Ishikawa (cell line): ENCODE measurements at regions not wholly inside any gene's neighbourhood (a gene's known extent, or its start where the extent isn't known, plus 50 kb on each side); places are given as distances from the start of the nearest gene placed in this dataset.

Experiments used
- CEBPB ChIP-seq: IDR thresholded peaks from 2 replicates; pipeline ENCODE4 v1.6.1; 2012
- CREB1 ChIP-seq: IDR thresholded peaks from 2 replicates; pipeline ENCODE4 v1.6.1; 2012; ENCODE audit warnings: low read depth
- EGR1 ChIP-seq: IDR thresholded peaks from 2 replicates; pipeline ENCODE4 v1.6.1; 2012
- EP300 ChIP-seq: IDR thresholded peaks from 2 replicates; pipeline ENCODE4 v1.6.1; 2012; ENCODE audit warnings: borderline replicate concordance
- FOXM1 ChIP-seq: IDR thresholded peaks from 2 replicates; pipeline ENCODE4 v1.6.1; 2012; ENCODE audit warnings: low read depth, borderline replicate concordance
- NFIC ChIP-seq: IDR thresholded peaks from 2 replicates; pipeline ENCODE4 v1.6.1; 2012
- RAD21 ChIP-seq: IDR thresholded peaks from 2 replicates; pipeline ENCODE4 v1.6.1; 2012; ENCODE audit warnings: low read depth
- TAF1 ChIP-seq: IDR thresholded peaks from 2 replicates; pipeline ENCODE4 v1.6.1; 2012; ENCODE audit warnings: low read depth, mild to moderate bottlenecking
- TCF12 ChIP-seq: IDR thresholded peaks from 2 replicates; pipeline ENCODE4 v1.6.1; 2012; ENCODE audit warnings: low read depth
- TEAD4 ChIP-seq: IDR thresholded peaks from 2 replicates; pipeline ENCODE4 v1.6.1; 2012
- YY1 ChIP-seq: IDR thresholded peaks from 2 replicates; pipeline ENCODE4 v1.6.1; 2012; ENCODE audit warnings: low read depth
- ZBTB7A ChIP-seq: IDR thresholded peaks from 2 replicates; pipeline ENCODE4 v1.6.1; 2012; ENCODE audit warnings: low read depth
- TF ChIP-seq, protein P1 (sequence below): IDR thresholded peaks from 2 replicates; pipeline ENCODE4 v1.6.1; 2012
- TF ChIP-seq, protein P2 (sequence below): IDR thresholded peaks from 2 replicates; pipeline ENCODE4 v1.6.1; 2012; ENCODE audit warnings: low read depth, mild to moderate bottlenecking
- TF ChIP-seq, protein P3 (sequence below): IDR thresholded peaks from 2 replicates; pipeline ENCODE4 v1.6.1; 2012

DNA sequence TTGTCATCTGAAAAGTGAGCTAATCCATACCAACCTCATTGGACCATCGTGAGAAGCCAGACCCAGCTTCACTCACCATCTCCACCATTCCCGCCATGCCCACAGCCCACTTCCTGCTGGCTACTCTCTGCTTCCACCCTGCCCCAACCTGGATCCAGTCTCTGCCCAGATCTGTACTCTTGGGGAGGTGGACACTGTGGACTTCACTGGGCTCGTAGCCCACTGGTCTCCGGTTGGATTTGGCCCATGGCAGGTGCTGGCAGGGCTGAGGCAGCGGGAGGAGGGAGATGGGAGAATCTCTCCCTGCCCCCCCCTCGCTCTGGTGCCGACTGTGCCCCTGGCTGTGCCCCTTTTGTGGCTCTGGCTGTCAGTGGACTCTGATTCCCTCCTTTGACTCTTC, 193.8 kb downstream of the ABHD5 start:
- TF ChIP-seq CEBPB = no peak
- TF ChIP-seq RAD21 = no peak
- no peak for TF ChIP-seq EGR1
- no peak for TF ChIP-seq FOXM1
- TF ChIP-seq, protein P1, sequence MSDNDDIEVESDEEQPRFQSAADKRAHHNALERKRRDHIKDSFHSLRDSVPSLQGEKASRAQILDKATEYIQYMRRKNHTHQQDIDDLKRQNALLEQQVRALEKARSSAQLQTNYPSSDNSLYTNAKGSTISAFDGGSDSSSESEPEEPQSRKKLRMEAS = no peak
- TF ChIP-seq NFIC = no peak
- TF ChIP-seq YY1 = no peak
- no peak for TF ChIP-seq CREB1
- TF ChIP-seq, protein P2, sequence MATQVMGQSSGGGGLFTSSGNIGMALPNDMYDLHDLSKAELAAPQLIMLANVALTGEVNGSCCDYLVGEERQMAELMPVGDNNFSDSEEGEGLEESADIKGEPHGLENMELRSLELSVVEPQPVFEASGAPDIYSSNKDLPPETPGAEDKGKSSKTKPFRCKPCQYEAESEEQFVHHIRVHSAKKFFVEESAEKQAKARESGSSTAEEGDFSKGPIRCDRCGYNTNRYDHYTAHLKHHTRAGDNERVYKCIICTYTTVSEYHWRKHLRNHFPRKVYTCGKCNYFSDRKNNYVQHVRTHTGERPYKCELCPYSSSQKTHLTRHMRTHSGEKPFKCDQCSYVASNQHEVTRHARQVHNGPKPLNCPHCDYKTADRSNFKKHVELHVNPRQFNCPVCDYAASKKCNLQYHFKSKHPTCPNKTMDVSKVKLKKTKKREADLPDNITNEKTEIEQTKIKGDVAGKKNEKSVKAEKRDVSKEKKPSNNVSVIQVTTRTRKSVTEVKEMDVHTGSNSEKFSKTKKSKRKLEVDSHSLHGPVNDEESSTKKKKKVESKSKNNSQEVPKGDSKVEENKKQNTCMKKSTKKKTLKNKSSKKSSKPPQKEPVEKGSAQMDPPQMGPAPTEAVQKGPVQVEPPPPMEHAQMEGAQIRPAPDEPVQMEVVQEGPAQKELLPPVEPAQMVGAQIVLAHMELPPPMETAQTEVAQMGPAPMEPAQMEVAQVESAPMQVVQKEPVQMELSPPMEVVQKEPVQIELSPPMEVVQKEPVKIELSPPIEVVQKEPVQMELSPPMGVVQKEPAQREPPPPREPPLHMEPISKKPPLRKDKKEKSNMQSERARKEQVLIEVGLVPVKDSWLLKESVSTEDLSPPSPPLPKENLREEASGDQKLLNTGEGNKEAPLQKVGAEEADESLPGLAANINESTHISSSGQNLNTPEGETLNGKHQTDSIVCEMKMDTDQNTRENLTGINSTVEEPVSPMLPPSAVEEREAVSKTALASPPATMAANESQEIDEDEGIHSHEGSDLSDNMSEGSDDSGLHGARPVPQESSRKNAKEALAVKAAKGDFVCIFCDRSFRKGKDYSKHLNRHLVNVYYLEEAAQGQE = no peak

DNA sequence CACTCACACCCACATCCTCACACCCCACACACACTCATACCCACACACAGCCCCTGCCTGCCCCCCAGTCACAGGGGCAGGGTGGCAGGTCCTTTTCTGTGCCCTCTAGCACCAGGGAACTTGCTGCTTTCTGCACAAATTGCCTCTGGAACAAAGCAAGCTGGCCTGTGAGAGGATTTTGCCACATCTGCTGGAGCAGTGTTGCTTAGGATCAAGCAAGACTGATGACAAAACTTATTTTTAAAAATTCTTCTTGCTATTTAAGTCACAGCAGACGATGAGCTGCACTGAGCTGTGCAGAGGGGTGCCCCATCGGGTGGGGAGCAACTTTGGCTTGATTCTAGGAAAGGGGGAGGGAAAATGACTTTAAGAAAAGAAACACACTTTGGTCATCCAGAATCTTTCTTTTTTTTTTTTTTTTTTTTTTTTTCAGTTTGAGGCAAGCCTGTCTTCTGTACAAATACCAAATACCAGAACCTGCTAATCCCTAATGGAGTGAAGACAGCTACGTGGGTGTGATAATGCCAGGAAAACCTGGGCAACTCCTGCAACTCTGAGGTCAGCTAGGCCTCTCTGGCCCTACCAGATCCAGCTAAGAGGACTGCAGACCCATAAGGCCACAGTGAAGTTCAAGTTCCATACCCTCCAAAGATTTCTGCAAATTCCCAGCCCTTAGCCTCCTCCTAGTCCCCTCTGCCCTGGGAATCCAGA, 195.3 kb downstream of the ABHD5 start:
- TF ChIP-seq RAD21 (no peak), YY1 (no peak), TAF1 (no peak), TEAD4 (no peak), CEBPB (no peak), EP300 (no peak), CREB1 (no peak), FOXM1 (no peak), TCF12 (no peak), EGR1 (no peak), ZBTB7A (no peak), NFIC (no peak)
- TF ChIP-seq, protein P2 = no peak
- TF ChIP-seq, protein P3, sequence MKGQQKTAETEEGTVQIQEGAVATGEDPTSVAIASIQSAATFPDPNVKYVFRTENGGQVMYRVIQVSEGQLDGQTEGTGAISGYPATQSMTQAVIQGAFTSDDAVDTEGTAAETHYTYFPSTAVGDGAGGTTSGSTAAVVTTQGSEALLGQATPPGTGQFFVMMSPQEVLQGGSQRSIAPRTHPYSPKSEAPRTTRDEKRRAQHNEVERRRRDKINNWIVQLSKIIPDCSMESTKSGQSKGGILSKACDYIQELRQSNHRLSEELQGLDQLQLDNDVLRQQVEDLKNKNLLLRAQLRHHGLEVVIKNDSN = no peak
- TF ChIP-seq, protein P1 = no peak

DNA sequence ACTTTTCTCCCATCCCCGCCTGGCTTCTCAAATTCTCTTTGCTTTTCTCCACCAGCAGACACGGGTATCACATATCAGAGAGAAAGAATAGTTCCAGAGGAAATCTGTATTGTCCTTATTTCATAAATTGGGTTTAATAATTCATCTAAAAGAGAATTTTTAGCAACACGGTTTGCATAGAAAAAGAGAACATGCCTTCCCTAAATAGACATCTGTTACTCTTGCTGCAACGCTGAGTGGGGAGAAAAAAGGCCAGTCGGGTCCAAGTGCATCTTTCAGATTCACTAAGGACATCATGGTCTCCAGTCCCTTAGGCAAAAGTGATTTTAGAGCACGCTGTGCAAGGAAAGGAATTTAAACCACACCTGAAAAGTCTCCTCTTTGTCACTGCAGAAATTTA, 201.3 kb downstream of the ABHD5 start:
- TF ChIP-seq FOXM1 (no peak), CREB1 (no peak), NFIC (no peak), YY1 (no peak), EGR1 (no peak), TEAD4 (no peak), TAF1 (no peak), CEBPB (no peak), EP300 (no peak), TCF12 (no peak), RAD21 (no peak), ZBTB7A (no peak)
- TF ChIP-seq, protein P3 = no peak
- TF ChIP-seq, protein P2 = no peak
- TF ChIP-seq, protein P1 = no peak

DNA sequence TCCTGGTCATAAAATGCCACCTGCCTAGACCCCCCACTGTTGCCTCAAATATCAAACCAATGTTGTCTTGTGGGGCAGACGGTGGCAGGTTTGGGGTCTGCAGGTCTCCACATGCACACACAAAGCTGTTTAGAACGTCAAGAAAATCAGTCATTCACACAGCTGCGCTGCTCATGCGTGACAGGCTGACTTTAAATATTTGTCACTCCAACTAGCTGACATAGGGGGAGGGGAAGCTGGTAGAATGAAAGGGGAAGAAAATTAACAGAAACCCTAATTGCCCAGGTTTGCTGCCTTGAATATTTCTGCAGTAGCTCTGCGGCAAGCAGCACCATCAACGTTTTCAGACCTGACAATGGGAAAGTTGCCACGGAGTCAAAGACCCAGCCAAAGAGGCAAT, 201.8 kb downstream of the ABHD5 start:
- TF ChIP-seq EP300 (peak; percentile 15; the same call in 1 of the 2 replicates), CREB1 (no peak)
